ENCODE measurements at regions not wholly inside any gene's neighbourhood (a gene's known extent, or its start where the extent isn't known, plus 50 kb on each side); places are given as distances from the start of the nearest gene placed in this dataset.

GRCh38 chr7:24501009-24501408 is 72.2 kb upstream of the PALS2 start:
- TF ChIP-seq, protein P1, sequence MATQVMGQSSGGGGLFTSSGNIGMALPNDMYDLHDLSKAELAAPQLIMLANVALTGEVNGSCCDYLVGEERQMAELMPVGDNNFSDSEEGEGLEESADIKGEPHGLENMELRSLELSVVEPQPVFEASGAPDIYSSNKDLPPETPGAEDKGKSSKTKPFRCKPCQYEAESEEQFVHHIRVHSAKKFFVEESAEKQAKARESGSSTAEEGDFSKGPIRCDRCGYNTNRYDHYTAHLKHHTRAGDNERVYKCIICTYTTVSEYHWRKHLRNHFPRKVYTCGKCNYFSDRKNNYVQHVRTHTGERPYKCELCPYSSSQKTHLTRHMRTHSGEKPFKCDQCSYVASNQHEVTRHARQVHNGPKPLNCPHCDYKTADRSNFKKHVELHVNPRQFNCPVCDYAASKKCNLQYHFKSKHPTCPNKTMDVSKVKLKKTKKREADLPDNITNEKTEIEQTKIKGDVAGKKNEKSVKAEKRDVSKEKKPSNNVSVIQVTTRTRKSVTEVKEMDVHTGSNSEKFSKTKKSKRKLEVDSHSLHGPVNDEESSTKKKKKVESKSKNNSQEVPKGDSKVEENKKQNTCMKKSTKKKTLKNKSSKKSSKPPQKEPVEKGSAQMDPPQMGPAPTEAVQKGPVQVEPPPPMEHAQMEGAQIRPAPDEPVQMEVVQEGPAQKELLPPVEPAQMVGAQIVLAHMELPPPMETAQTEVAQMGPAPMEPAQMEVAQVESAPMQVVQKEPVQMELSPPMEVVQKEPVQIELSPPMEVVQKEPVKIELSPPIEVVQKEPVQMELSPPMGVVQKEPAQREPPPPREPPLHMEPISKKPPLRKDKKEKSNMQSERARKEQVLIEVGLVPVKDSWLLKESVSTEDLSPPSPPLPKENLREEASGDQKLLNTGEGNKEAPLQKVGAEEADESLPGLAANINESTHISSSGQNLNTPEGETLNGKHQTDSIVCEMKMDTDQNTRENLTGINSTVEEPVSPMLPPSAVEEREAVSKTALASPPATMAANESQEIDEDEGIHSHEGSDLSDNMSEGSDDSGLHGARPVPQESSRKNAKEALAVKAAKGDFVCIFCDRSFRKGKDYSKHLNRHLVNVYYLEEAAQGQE (IDR thresholded peaks at IDR 0.05; ENCODE audit: low read depth): no peak
- TF ChIP-seq, protein P2, sequence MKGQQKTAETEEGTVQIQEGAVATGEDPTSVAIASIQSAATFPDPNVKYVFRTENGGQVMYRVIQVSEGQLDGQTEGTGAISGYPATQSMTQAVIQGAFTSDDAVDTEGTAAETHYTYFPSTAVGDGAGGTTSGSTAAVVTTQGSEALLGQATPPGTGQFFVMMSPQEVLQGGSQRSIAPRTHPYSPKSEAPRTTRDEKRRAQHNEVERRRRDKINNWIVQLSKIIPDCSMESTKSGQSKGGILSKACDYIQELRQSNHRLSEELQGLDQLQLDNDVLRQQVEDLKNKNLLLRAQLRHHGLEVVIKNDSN (IDR thresholded peaks at IDR 0.05): no peak
- TF ChIP-seq EGR1 (IDR thresholded peaks at IDR 0.05) (no peak), RAD21 (IDR thresholded peaks at IDR 0.05; ENCODE audit: low read depth) (no peak), CEBPB (IDR thresholded peaks at IDR 0.05) (no peak), NFIC (IDR thresholded peaks at IDR 0.05) (no peak), CREB1 (IDR thresholded peaks at IDR 0.05; ENCODE audit: low read depth) (no peak)

All from Ishikawa (cell line).